C4-2B (cell line): ENCODE measurements at regions not wholly inside any gene's neighbourhood (a gene's known extent, or its start where the extent isn't known, plus 50 kb on each side); places are given as distances from the start of the nearest gene placed in this dataset.

ENCODE experiments used
- H3K27ac ChIP-seq: fragments of 450-650 bp; 2 replicates; pipeline ENCODE4 v1.5.1; 2017
- CTCF ChIP-seq: fragments of 450-650 bp; conservative IDR thresholded peaks from 2 replicates; pipeline ENCODE4 v1.5.1; 2017; ENCODE audit warnings: mild to moderate bottlenecking
- ZFX ChIP-seq: fragments of 450-650 bp; IDR thresholded peaks from 2 replicates; pipeline ENCODE4 v1.6.1; 2017

GRCh38 chr11:70586261-70587074 is 188.1 kb downstream of the CTTN start:
- H3K27ac ChIP-seq: no peak overlapping the region
- TF ChIP-seq ZFX (no peak), CTCF (no peak)

- TF ChIP-seq CTCF (no peak), ZFX (no peak)
- no peak overlapping the region for H3K27ac ChIP-seq
These were observed 188.7 kb downstream of the CTTN start for GRCh38 chr11:70587075-70587389.

GRCh38 chr11:70590356-70590991 is 192.1 kb downstream of the CTTN start:
- TF ChIP-seq CTCF: no peak
- no peak for TF ChIP-seq ZFX

GRCh38 chr11:70592641-70593165 is 194.4 kb downstream of the CTTN start:
- no peak for TF ChIP-seq ZFX
- H3K27ac ChIP-seq: no peak overlapping the region

More at GRCh38 chr11:70590356-70590991, 192.1 kb downstream of the CTTN start:
- H3K27ac ChIP-seq: no peak overlapping the region

GRCh38 chr11:70593446-70593983 is 195.2 kb downstream of the CTTN start:
- H3K27ac ChIP-seq: no peak overlapping the region
- TF ChIP-seq ZFX (no peak), CTCF (no peak)

- TF ChIP-seq ZFX (no peak), CTCF (no peak)
- no peak overlapping the region for H3K27ac ChIP-seq
These were observed 195.7 kb downstream of the CTTN start for GRCh38 chr11:70594031-70594430.

- TF ChIP-seq ZFX: no peak
- no peak for TF ChIP-seq CTCF
- H3K27ac ChIP-seq: no peak overlapping the region
These were observed 196.3 kb downstream of the CTTN start for GRCh38 chr11:70594606-70595005.
